HG03378 (cell line): ENCODE measurements at regions not wholly inside any gene's neighbourhood (a gene's known extent, or its start where the extent isn't known, plus 50 kb on each side); places are given as distances from the start of the nearest gene placed in this dataset.

Experiments
- ATAC-seq: cut with Tn5 transposase; IDR thresholded peaks from one replicate; pipeline ENCODE4 v1.9.1; 2021; ENCODE audit warnings: mild to moderate bottlenecking, moderate library complexity; ENCODE audit not compliant: unreplicated experiment

DNA sequence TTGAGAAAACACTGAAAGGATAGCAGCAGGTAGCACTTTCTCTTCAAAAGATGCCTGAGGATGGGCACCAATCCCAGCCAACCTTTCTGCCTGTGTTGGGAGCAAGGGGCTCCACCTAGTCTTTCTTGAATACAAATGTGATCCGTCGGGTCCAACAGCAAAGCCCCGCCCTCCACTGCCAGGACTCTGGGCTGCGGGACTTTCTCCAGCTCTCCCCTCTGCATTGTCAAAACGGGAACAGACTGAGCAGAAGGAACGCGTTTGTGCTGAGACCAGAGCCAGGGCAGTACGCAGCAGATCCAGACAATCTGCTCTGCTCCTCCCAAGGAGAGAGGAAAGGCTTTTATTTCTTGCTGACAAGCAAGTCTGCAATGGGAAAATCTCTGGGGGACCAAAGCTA lies 139.7 kb downstream of the SEC61B start:
- ATAC-seq, result no peak

DNA sequence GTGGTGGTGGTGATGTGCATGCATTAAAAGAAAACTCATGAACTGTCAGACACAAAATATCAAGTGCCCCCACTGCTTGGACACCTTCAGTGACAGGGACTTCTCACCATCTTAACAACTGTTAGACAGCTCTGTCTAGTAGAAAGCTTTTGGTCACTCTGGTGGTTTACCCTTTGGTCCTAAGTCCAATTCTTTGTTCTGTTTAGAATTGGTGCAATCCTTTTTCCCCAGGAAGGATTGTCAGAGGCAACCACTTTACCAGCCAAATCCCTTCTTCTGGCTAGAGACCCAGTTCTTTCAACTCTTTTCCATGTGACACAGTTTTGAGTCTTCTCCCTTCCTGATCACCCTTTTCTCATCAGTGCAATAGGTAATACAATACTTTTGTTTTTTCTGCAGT lies 140.2 kb downstream of the SEC61B start:
- no peak for ATAC-seq

DNA sequence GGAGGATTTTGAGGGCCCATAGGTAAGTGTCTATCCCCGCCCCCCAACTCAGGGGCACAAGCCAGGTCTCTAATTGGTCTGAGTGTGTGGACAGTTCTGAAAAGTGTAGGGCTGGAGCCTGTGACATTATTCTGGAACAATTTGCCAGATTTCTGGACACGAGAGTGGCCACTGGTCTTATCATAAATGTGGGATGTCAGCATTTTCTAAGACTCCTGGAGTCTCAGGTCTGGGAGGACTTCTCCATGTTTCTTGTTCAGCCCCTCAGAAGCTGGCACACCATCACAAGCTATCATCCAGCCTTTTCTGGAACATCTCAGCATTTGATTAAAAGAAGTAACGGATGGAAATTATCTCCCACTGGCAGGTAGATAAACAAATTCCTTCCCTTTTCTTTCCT lies 141.4 kb downstream of the SEC61B start:
- no peak for ATAC-seq

DNA sequence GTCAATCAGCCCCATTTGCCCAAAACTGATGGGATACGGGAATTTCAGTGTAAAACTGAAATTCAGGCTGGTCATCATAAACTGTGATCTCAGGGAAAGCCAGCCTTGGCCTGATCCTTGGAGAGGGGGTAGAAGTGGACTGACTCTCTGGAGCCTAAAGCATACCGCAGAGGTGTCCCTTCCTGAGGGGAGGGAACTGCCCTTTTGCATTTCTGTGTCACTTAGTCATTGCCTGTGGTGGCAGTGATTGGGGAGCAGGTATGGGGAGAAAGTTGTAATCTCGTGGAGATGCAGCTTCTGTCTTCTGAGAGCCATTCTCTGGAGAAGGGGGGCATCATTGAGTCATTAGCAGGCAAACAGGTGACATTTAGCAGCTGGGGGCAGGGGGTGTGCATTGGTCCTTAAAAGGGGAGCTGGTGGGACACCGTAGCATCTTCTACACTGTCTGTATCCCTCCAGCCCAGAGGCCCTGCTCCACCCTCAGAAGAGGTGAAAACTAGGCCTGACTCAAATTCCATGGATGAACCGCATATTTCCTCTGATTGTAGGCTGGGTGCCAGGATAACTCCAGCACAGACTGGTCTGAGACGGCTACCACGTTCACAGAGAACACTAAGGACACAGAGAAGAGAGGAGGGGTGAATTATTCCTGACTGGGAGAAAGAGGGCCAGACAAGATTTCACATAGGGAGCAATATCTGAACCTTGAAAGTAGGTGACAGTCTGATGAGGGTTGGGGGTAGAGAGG lies 143.3 kb downstream of the SEC61B start:
- no peak for ATAC-seq

DNA sequence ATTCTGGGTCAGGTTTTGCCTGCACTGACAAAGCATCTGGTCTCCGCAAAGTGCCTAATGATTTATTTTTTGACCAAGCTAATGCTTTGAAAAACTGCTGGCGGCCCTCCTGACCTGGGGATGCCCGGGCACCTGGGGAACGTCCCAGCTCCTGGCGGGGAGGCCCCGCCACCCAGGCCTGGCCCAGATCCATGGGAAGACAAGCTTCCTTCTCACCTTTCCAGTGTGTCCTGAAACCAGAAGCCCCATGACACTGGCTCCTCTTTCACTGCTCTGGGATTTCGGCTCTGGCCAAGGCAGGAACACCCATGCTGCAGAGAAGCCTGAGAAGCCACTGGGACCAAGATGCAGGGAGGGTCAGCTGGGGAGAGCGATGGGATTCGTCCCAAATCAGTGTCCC lies 144.1 kb downstream of the SEC61B start:
- ATAC-seq, result no peak

DNA sequence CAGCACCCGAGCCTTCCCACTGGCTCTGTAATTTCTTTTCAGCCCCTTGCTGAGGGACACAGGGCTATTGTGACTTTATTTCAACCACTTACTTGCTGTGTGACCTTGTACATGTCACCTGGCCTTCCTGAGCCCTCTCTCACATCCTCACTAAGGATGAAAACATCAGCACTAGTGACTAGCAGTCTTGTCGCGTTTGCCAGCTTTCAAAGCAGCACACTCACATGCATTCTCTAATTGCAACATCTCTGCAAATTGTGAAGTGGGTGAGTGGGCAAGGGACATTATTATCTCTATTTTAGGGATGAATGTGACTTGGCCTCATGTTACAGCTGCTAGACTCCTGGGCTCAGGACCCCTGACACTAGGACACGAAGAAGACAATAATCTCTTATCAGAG lies 144.5 kb downstream of the SEC61B start:
- ATAC-seq, result no peak

DNA sequence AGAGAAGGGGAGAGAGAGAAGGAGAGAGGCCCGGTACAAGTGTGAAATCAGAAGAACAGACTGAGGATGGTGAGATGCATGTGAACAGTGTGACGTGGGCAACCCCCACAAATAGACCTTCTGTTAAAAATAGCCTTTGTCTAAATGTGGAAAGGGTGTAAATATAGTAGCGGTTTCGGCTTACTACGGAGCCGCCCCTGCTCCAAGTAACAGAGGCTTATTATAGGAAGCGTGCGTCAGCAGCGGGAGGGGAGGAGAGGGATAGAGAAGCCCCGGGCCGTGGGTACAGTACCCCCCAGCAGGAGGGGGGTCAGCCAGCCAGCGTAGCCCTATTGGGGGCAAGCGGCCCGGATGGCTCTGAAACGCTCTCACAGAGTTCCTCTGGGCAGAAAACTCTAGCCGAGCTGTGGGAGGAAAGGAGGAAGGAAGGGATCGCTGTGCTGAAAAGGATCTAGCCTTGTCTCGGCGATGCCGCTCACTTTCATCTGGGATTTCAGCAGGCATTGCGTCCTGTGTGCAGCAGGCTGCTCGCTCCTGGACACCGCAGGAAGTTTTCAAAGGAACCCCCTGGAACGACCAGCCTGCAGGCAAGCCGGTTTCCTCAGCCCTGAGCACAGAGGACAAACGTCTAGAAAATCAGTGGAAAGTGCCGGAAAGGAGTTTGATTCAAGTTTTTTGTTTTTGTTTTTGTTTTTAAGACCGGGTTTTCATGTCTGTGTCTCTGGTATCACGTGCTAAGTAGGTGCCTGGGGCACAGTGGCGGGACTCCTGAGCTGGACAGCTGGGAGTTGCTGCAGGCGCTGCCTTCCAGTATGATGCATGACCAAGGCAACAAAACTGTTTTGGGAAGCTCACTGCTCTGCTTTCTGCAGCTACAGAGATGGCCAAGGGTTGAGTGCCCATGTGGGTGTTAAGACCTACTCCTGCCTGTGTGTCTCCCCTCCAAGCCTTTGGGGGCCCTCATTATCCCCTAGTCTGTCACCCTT lies 146.6 kb downstream of the SEC61B start:
- ATAC-seq, result peak; percentile 79

DNA sequence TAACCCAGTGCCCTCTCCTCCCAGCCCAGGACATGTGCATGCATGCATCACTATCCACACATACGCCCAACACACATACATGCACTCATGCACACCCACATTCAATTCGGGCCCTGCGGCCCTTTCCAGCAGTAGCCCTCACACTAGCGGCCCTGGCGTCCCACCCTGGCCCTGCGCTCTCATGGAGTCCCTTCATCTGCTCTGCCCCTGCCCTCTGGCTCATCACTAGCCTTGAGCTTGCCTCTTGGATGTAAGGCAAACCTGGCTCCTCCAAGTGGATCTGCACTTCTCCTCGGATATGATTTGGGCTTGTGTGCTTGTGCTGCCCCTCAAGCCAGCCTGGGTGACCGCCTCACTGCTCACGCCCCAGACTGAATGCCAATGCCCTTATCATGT lies 147.2 kb downstream of the SEC61B start:
- no peak for ATAC-seq

DNA sequence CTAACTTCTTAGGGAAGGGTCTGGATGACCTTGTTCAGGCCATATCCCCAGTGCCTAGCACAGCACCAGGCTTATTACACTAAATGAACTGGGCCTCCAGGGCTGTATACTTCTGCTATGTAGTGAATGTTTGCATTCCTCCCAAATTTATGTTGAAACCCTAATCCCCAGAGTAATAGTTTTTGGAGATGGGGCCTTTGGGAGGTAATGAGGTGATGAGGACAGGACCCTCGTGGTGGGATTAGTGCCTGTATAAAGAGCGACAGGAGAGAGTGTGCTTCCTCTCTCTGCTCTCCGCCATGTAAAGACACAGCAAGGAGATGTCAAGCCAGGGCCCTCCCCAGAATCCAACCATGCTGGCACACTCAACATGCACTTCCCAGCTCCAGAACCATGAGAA lies 148.3 kb downstream of the SEC61B start:
- ATAC-seq, result no peak

DNA sequence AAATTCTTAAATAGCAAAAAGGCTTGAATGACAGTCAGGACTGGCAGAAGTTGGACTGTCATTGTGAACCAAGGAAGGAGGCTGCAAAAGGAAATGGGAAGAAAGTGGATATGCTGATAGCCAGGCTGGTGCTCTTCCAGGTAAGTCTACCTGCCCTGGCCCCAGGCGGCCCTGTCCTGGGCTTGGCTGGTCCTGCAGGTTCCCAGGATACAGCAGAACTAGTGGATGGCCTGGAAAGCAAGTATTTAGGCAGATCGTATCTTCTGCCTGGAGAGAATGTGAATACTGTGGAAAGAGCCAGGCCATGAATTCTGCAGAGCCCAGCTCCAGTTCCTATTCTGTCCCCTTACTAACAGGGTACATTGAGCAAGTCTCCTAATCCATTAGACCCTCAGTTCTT lies 149.3 kb downstream of the SEC61B start:
- ATAC-seq, result no peak

DNA sequence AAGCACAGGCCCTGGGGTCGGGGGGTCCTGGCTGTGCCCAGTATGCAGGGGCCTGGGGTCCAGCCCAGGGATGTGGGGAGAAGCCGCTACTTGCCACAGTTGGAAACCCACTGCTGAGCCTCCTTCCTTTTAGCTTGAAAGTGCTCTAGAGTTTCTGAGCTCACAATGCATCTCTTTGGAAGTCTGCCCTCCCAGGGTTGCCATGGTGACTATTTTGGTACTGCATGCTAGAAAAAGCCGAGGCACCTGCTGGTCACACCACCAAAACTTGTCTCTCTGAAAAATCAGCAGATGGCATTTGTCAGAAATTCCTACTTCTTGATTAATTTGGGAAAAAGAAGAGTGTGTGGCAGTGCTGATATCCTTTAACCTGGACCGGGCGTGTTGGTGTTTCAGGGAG lies 151.8 kb downstream of the SEC61B start:
- no peak for ATAC-seq

DNA sequence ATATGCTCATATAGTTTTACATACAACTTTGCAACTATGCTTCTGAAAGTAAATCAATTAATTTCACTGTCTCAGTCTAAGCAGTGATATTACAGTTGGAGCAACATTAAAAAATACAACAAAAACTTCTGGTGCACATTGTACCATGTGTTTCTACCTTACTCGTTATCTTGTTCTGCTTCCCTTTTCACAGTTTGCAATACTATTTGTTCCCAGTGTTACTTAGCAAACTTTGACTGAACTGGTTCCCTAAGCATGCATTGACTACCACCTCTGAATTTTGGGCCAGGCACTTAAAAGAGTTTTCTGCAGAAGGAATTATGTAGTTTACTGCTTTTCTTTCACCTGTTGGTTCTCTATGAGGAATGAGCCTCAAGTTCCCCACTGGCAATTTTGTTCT lies 152.7 kb downstream of the SEC61B start:
- no peak for ATAC-seq

DNA sequence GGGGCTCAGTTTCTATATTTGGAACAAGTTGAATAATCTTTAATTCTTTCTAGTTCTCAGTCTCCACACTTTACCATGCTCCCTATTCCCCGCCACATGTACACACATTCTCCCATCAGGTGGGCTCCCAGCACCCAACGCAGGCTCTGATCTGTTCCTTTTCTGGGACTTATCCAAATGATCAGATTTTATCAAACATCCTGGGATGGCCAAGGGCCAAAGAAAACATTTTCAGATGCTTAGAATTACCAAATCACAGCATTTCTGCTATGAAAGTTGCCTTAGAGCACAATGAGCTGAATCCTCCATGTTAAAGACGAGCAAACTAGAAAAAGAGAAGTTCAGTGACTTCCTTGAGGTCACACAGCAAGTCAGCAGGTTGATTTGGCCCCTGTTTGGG lies 153.4 kb downstream of the SEC61B start:
- ATAC-seq, result no peak

DNA sequence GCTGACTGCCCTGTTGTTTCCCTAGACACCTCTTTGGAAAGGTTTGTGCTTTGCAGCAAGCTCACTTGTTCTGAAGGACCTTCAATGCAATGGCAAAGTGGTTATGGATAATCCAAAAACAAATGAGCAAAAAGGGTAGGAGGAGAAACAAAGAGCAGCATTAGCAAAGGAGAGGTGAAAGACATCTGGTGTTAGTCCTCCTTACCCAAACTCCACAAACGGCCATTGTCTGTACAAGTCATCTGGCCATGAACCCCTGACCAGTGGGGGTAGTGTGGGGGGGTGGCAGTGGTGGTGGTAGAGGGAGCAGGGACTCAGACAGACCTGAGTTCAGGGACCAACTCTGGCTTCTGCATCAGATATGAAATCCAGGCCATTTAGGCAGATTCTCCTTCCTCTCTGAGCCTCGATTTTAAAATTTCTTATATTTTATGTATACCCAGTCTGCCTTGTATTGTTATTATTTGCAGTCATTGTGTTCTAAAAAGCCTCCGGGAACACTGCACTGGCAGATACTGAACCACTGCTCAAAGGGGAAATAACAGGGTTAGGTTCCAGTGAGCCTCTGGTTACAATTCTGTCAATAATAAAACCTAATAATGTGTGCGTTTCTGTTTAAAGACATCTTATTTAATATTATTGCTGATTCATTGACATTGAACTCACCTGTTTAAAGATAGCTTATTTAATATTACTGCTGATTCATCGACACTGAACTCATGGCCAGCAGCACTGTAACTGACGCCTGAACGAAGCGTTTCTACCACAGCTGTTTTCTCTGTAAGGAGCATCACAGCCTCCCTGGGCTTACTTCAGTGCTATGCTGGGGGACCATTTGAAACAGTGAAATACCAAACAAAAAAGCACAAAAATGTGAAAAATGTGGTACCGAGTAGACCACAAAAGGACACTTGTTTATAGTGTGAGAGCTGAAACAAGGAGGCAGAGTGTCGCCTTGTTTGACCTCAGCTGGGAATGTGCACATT lies 156.0 kb downstream of the SEC61B start:
- ATAC-seq, result no peak

DNA sequence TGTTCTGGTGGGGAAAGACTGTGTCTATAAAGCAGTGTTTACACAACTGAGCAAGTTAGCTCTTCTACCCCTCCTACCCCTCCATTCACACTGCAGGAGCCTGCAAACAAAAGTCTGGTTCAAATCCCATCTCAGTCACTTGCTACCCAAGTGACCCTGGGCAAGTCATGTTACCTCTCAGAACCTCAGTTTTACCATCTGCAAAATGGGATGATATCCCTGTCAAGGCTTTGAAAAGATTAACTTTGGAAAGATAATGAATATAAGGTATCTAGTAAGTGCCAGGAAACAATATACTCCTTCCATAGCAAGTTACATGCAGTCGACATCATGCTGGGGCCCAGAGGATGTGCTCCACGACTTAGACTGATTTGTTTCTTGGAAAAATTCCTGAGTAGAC lies 161.5 kb downstream of the SEC61B start:
- ATAC-seq, result no peak

DNA sequence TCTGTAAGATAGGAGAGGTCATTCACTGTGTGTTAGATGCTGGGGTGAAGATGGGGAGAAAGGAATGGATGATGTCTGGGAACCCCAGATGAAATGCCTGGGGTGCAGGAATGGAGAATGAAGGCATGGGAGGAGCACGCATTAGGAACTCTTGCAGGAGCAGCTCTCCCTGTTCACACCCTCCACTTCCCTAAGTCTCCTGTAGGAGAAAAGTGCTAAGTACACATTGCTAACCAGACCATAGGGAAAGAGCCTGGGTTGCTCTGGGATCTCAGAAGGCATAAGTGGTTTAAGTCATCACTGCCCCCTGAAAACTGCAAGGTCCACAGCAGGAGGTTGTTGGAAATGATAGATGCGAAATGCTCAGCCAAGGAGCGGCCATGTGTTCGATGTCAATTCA lies 163.1 kb downstream of the SEC61B start:
- ATAC-seq, result no peak

DNA sequence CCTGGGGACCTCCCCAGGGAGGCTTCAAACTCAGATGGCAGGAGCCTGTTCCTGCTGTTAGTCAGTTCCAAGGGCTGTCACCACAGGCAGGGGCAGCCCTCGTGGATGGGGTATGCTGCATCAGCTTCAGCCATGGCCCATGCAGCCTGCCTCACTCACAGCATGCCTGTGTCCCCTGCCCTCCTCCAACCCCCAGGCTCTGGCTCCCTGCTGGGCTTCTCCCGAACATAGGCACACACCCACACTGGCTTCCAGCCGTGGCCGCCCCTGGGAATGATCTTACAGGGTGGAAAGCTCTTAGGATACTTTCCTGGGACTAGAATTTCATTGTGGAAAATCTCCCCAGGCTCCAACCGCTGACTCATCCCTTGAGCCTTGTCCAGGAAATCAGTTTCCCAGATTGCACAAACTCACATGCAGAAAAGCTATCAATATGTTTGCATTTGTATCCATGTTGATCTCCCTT lies 163.8 kb downstream of the SEC61B start:
- ATAC-seq, result no peak

DNA sequence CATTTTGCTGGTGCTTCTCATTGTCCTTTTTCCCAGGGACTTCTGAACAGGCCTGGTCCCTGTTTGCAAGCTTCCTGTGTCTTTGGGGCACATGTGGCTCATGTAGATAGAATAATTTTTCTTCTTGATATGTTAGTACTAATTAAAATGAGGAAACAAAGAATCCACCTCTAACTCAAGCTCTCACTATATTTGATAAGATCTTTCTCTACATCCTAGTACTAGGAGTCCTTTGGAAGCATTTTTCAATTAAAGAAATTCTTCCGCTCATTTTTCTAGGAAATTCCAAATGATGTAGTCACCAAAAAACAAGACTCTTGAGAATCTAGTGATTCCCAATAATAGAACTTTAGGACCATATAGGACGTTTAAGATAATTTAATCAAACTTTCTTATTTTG lies 165.3 kb downstream of the SEC61B start:
- no peak for ATAC-seq

DNA sequence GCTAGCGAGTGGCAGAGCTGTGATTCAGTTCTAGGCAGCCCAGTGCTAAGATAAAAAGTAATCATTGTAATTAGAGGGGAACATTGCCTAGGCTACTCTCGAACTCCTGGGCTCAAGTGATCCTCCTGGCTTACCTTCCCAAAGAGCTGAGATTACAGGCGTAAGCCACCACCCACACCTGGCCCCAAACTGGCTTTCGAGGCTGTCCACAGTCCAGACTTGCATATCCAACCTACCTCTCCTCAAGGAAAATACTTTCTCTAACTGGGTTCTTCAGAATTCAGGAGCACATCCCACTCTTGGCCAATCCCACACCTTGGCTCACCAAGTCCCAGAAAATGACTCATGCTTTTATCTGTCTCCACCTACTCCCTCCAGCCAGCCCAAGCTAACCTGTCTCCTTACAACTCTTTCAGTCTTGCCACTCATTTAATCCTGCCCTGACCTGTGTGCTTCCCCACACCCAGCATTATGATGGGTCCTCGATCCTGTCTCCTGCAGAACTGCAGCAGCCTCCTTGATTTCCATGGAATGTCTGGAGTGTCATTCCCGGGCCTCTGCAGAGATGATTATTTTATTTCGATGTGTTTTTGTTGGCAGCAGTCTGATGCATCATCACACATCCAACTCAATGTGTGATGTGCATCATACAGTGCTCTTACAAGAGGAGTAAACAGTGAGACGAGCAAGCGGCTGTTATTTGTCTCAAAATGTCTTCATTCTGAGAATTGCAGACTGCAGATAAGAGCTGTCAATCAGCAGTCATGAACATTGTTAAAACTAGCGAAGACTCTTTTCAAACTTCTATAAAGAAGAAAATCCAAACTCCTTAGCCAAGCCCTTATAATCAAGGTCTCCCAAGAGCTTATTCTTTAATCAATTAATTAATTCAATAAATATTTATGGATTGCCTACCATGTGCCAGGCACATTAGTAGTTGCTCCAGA lies 167.3 kb downstream of the SEC61B start:
- no peak for ATAC-seq
